ENCODE measurements at regions not wholly inside any gene's neighbourhood (a gene's known extent, or its start where the extent isn't known, plus 50 kb on each side); places are given as distances from the start of the nearest gene placed in this dataset.

DNA sequence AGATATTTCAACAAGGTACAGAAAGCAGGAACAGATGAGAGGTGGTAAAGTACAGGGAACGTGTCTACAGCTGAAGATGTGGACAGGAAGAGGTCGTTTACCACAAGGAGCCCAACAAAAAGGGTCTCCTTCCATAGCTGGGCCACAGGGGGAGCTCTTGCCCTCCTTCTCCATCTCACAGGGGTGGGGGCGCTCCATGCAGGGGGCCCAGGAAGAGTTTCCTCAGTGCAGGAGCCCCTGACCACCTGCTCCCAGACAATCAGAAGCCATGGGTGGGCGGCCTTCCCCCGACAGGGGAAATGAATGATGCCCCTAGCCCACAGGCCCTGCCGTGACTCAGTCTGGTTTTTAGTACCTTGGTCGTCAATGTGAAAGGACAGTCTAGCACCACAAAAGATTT is 163.6 kb upstream of the ZNF516 start:
- TF ChIP-seq CTCF (IDR thresholded peaks at IDR 0.05) (no peak), EP300 (IDR thresholded peaks at IDR 0.05) (no peak), POLR2A (IDR thresholded peaks at IDR 0.05) (no peak), POLR2AphosphoS5 (IDR thresholded peaks at IDR 0.05) (no peak)

Data from sigmoid colon (tissue), 4 donors.